Astrocyte (in vitro differentiated cells and primary cell): ENCODE measurements at regions not wholly inside any gene's neighbourhood (a gene's known extent, or its start where the extent isn't known, plus 50 kb on each side); places are given as distances from the start of the nearest gene placed in this dataset.
"Not testable (repeated sequence)": the region's sequence is repeated elsewhere in the genome, so short reads cannot be mapped to it uniquely, and the experiment has no call there.

Source experiments
- DNase-seq: peaks from one replicate; pipeline ENCODE4 v3.0.0-alpha.2; 2010; ENCODE audit warnings: low read depth
- FAIRE-seq: peaks from 2 replicates; lab custom pipeline; 2011; peaks lifted over from hg19 to GRCh38; lab: Jason Lieb, UNC
- H2AFZ ChIP-seq: 2 replicates; pipeline ENCODE4 v1.6.0; 2012; ENCODE audit warnings: low read depth, low read length, inconsistent platforms
- H3K27ac ChIP-seq: 2 replicates; pipeline ENCODE4 v1.5.1; 2011; ENCODE audit warnings: low read depth, low read length, inconsistent platforms
- H3K27me3 ChIP-seq: 2 replicates; pipeline ENCODE4 v1.6.0; 2011; ENCODE audit warnings: low read length, inconsistent platforms; ENCODE audit not compliant: insufficient read depth
- H3K36me3 ChIP-seq: 2 replicates; pipeline ENCODE4 v1.5.1; 2011; ENCODE audit warnings: low read length, inconsistent platforms; ENCODE audit not compliant: insufficient read depth
- H3K4me1 ChIP-seq: 2 replicates; pipeline ENCODE4 v1.5.1; 2011; ENCODE audit warnings: low read length, inconsistent platforms; ENCODE audit not compliant: insufficient read depth
- H3K4me2 ChIP-seq: 2 replicates; pipeline ENCODE4 v1.6.0; 2012; ENCODE audit warnings: low read length, inconsistent platforms
- H3K4me3 ChIP-seq: 2 replicates; pipeline ENCODE4 v1.5.1; 2011; ENCODE audit warnings: low read depth, mild to moderate bottlenecking, low read length, inconsistent platforms; ENCODE audit not compliant: insufficient read depth
- H3K79me2 ChIP-seq: 2 replicates; pipeline ENCODE4 v1.6.0; 2012; ENCODE audit warnings: mild to moderate bottlenecking, low read length, inconsistent platforms; ENCODE audit not compliant: insufficient read depth
- H3K9ac ChIP-seq: 2 replicates; pipeline ENCODE4 v1.6.0; 2012; ENCODE audit warnings: mild to moderate bottlenecking, low read length, inconsistent platforms
- H3K9me3 ChIP-seq: 2 replicates; pipeline ENCODE4 v1.5.1; 2012; ENCODE audit warnings: low read depth, mild to moderate bottlenecking, low read length, inconsistent platforms; ENCODE audit not compliant: insufficient read depth
- H4K20me1 ChIP-seq: 2 replicates; pipeline ENCODE4 v1.6.0; 2012; ENCODE audit warnings: low read length, inconsistent platforms; ENCODE audit not compliant: insufficient read depth
- H3K27ac Mint-ChIP-seq: one replicate; pipeline ENCODE4 v1.8.0; 2021; ENCODE audit warnings: mild to moderate bottlenecking, mixed read lengths; ENCODE audit not compliant: unreplicated experiment
- H3K27me3 Mint-ChIP-seq: one replicate; pipeline ENCODE4 v1.8.0; 2021; ENCODE audit warnings: low read depth, mixed read lengths; ENCODE audit not compliant: unreplicated experiment
- H3K36me3 Mint-ChIP-seq: one replicate; pipeline ENCODE4 v1.8.0; 2021; ENCODE audit warnings: low read depth, mixed read lengths; ENCODE audit not compliant: unreplicated experiment
- H3K4me1 Mint-ChIP-seq: one replicate; pipeline ENCODE4 v1.8.0; 2021; ENCODE audit warnings: low read depth, mixed read lengths; ENCODE audit not compliant: unreplicated experiment
- H3K4me3 Mint-ChIP-seq: one replicate; pipeline ENCODE4 v1.8.0; 2021; ENCODE audit warnings: mild to moderate bottlenecking, moderate library complexity, mixed read lengths; ENCODE audit not compliant: unreplicated experiment
- H3K9me3 Mint-ChIP-seq: one replicate; pipeline ENCODE4 v1.8.0; 2021; ENCODE audit warnings: mild to moderate bottlenecking, mixed read lengths; ENCODE audit not compliant: unreplicated experiment
- CTCF ChIP-seq: IDR thresholded peaks from 2 replicates; pipeline ENCODE4 v1.5.1; 2011; ENCODE audit warnings: low read depth, mild to moderate bottlenecking, inconsistent platforms, low read length, moderate library complexity; ENCODE audit not compliant: insufficient read depth
- EZH2 ChIP-seq: IDR thresholded peaks from 2 replicates; pipeline ENCODE4 v1.6.1; 2012; ENCODE audit warnings: mild to moderate bottlenecking, low read length, inconsistent platforms; ENCODE audit not compliant: insufficient read depth

GRCh38 chr2:187637392-187637740, 83.1 kb upstream of the TFPI start:
- not testable (repeated sequence) for H3K27ac Mint-ChIP-seq, H3K36me3 Mint-ChIP-seq, H3K27me3 ChIP-seq, H2AFZ ChIP-seq, FAIRE-seq, H3K27me3 Mint-ChIP-seq, H3K9ac ChIP-seq, H3K9me3 ChIP-seq, H3K4me3 Mint-ChIP-seq, H3K27ac ChIP-seq, H3K4me3 ChIP-seq, DNase-seq, H3K9me3 Mint-ChIP-seq, H4K20me1 ChIP-seq, H3K4me1 ChIP-seq, H3K79me2 ChIP-seq, H3K4me2 ChIP-seq, H3K4me1 Mint-ChIP-seq, H3K36me3 ChIP-seq

- not testable (repeated sequence) for H3K79me2 ChIP-seq, H3K4me3 ChIP-seq, H3K9me3 Mint-ChIP-seq, FAIRE-seq, H3K9me3 ChIP-seq, DNase-seq, H3K9ac ChIP-seq, H3K27ac Mint-ChIP-seq, H3K36me3 ChIP-seq, H3K4me2 ChIP-seq, H4K20me1 ChIP-seq, H2AFZ ChIP-seq, H3K4me3 Mint-ChIP-seq, H3K4me1 Mint-ChIP-seq, H3K36me3 Mint-ChIP-seq, H3K27ac ChIP-seq, H3K4me1 ChIP-seq, H3K27me3 Mint-ChIP-seq, H3K27me3 ChIP-seq
Observed at GRCh38 chr2:187637771-187638170, 83.5 kb upstream of the TFPI start.

GRCh38 chr2:187638840-187639239, 84.6 kb upstream of the TFPI start:
- H3K27me3 ChIP-seq, result no peaks in the 10 kb centered on the region
- H3K4me1 Mint-ChIP-seq, result no peaks in the 10 kb centered on the region
- no peaks in the 10 kb centered on the region for H3K36me3 ChIP-seq
- H4K20me1 ChIP-seq, result no peaks in the 10 kb centered on the region
- no peak overlapping the region for H3K9ac ChIP-seq
- no peaks in the 10 kb centered on the region for H3K4me1 ChIP-seq
- H3K9me3 ChIP-seq, result no peaks in the 10 kb centered on the region
- no peak overlapping the region for H2AFZ ChIP-seq
- no peak overlapping the region for H3K27ac Mint-ChIP-seq
- FAIRE-seq (no peak), DNase-seq (no peak)
- TF ChIP-seq EZH2 (no peak), CTCF (no peak)
- no peak overlapping the region for H3K4me3 ChIP-seq
- H3K27me3 Mint-ChIP-seq, result no peaks in the 10 kb centered on the region
- no peak overlapping the region for H3K4me3 Mint-ChIP-seq
- no peak overlapping the region for H3K4me2 ChIP-seq
- peaks cover 2% of the 10 kb centered on the region for H3K9me3 Mint-ChIP-seq
- H3K36me3 Mint-ChIP-seq, result no peaks in the 10 kb centered on the region
- H3K27ac ChIP-seq, result no peak overlapping the region
- no peaks in the 10 kb centered on the region for H3K79me2 ChIP-seq

GRCh38 chr2:187640926-187641510, 86.8 kb upstream of the TFPI start:
- H3K9me3 Mint-ChIP-seq, result no peaks in the 10 kb centered on the region

More at GRCh38 chr2:187640926-187641510, 86.8 kb upstream of the TFPI start:
- TF ChIP-seq EZH2 (no peak), CTCF (no peak)
- no peak overlapping the region for H3K4me3 Mint-ChIP-seq
- no peak for FAIRE-seq
- no peak overlapping the region for H3K9ac ChIP-seq
- H4K20me1 ChIP-seq, result no peaks in the 10 kb centered on the region
- no peaks in the 10 kb centered on the region for H3K79me2 ChIP-seq
- peak; percentile 23 for DNase-seq
- H3K4me1 Mint-ChIP-seq, result no peaks in the 10 kb centered on the region
- no peak overlapping the region for H3K27ac Mint-ChIP-seq
- no peak overlapping the region for H2AFZ ChIP-seq
- H3K9me3 ChIP-seq, result no peaks in the 10 kb centered on the region
- no peak overlapping the region for H3K27ac ChIP-seq
- no peaks in the 10 kb centered on the region for H3K4me1 ChIP-seq
- H3K36me3 Mint-ChIP-seq, result no peaks in the 10 kb centered on the region
- no peaks in the 10 kb centered on the region for H3K27me3 ChIP-seq
- no peaks in the 10 kb centered on the region for H3K36me3 ChIP-seq
- no peak overlapping the region for H3K4me3 ChIP-seq
- H3K4me2 ChIP-seq, result no peak overlapping the region
- H3K27me3 Mint-ChIP-seq, result no peaks in the 10 kb centered on the region
